BJ (cell line): ENCODE measurements at regions not wholly inside any gene's neighbourhood (a gene's known extent, or its start where the extent isn't known, plus 50 kb on each side); places are given as distances from the start of the nearest gene placed in this dataset.

Experiments used
- CTCF ChIA-PET: fragments of 350-600 bp; formaldehyde crosslinking; extraction: SDS; loops from one replicate; lab custom pipeline; 2021; ENCODE audit warnings: antibody characterized with exemption, inconsistent platforms; lab: Yijun Ruan, JAX
- POLR2A ChIA-PET: fragments of 300-600 bp; sonication (Branson Sonifier 250); formaldehyde crosslinking; extraction: SDS; loops from one replicate; lab custom pipeline; 2021; ENCODE audit warnings: antibody characterized with exemption; lab: Charles Lee
- DNase-seq: peaks from one replicate; pipeline ENCODE4 v3.0.0-alpha.2; 2011; ENCODE audit warnings: low read depth
- H3K27me3 ChIP-seq: 2 replicates; pipeline ENCODE4 v1.6.0; 2011; ENCODE audit warnings: low read length; ENCODE audit not compliant: control insufficient read depth, insufficient read depth
- H3K36me3 ChIP-seq: 2 replicates; pipeline ENCODE4 v1.5.1; 2011; ENCODE audit warnings: low read length; ENCODE audit not compliant: control insufficient read depth, insufficient read depth
- H3K4me3 ChIP-seq: 2 replicates; pipeline ENCODE4 v1.5.1; 2011; ENCODE audit warnings: low read depth, mild to moderate bottlenecking, control low read depth, low read length
- CTCF ChIP-seq: IDR thresholded peaks from 2 replicates; pipeline ENCODE4 v1.5.1; 2011; ENCODE audit warnings: low read depth, mild to moderate bottlenecking, control low read depth, inconsistent platforms, low read length, moderate library complexity; ENCODE audit not compliant: insufficient read depth

GRCh38 chr6:14671261-14671681 lies 553.7 kb downstream of the CD83 start:
- DNase-seq, result no peak
- ChIA-PET POLR2A (no interaction called here), CTCF (interaction anchor here (0.7 to 1.5 kb wide), 2 partner anchors 9 to 65 kb away, joined by 3 to 4 read pairs; no protein-coding TSS in a partner anchor)
- no peak overlapping the region for H3K4me3 ChIP-seq
- no peak for TF ChIP-seq CTCF
- no peaks in the 10 kb centered on the region for H3K36me3 ChIP-seq
- no peaks in the 10 kb centered on the region for H3K27me3 ChIP-seq

- CTCF ChIA-PET, result interaction anchor here (1.5 kb wide), 1 partner anchor 9 kb away, joined by 4 read pairs; no protein-coding TSS in a partner anchor
- TF ChIP-seq CTCF, result no peak
- POLR2A ChIA-PET, result no interaction called here
- no peak for DNase-seq
- Histone ChIP-seq H3K36me3 (no peaks in the 10 kb centered on the region), H3K27me3 (no peaks in the 10 kb centered on the region), H3K4me3 (no peak overlapping the region)
Measured at GRCh38 chr6:14671937-14672336, 554.4 kb downstream of the CD83 start.

- TF ChIP-seq CTCF, result no peak
- CTCF ChIA-PET, result no interaction called here
- Histone ChIP-seq H3K4me3 (no peak overlapping the region), H3K27me3 (no peaks in the 10 kb centered on the region), H3K36me3 (no peaks in the 10 kb centered on the region)
- POLR2A ChIA-PET, result no interaction called here
- no peak for DNase-seq
Measured at GRCh38 chr6:14673201-14673600, 555.6 kb downstream of the CD83 start.

GRCh38 chr6:14674458-14674857 lies 556.9 kb downstream of the CD83 start:
- no peak for DNase-seq
- POLR2A ChIA-PET, result no interaction called here
- no peak for TF ChIP-seq CTCF
- Histone ChIP-seq H3K36me3 (no peaks in the 10 kb centered on the region), H3K4me3 (no peak overlapping the region), H3K27me3 (no peaks in the 10 kb centered on the region)
- CTCF ChIA-PET, result no interaction called here

- Histone ChIP-seq H3K4me3 (no peak overlapping the region), H3K36me3 (no peaks in the 10 kb centered on the region), H3K27me3 (no peaks in the 10 kb centered on the region)
- DNase-seq, result no peak
- CTCF ChIA-PET, result no interaction called here
- POLR2A ChIA-PET, result no interaction called here
- no peak for TF ChIP-seq CTCF
Measured at GRCh38 chr6:14674867-14675648, 557.5 kb downstream of the CD83 start.
